Body of pancreas (tissue), 4 donors: ENCODE measurements at regions not wholly inside any gene's neighbourhood (a gene's known extent, or its start where the extent isn't known, plus 50 kb on each side); places are given as distances from the start of the nearest gene placed in this dataset.

Experiments used
- ATAC-seq: fragments of 150-250 bp; one replicate; pipeline ENCODE4 v1.9.1; 2016
- DNase-seq, 4 donors: peaks; one replicate each; pipeline ENCODE4 v3.0.0-alpha.2; 2019
- H3K27ac ChIP-seq, 4 donors: fragments of 200-600 bp; sonication (generic); 1 replicate in 3 of 4; 2 replicates in 1 of 4; pipeline versions ENCODE4 v1.5.1 to v1.6.1; 2016 to 2019; ENCODE audit warnings: mild to moderate bottlenecking in 1 of 4, mixed read lengths in 1 of 4, moderate library complexity in 1 of 4
- H3K27me3 ChIP-seq, 2 donors: fragments of 200-600 bp; sonication (generic); one replicate each; pipeline ENCODE4 v1.6.0; 2016; ENCODE audit warnings: mild to moderate bottlenecking in 1 of 2
- H3K36me3 ChIP-seq, 2 donors: fragments of 200-600 bp; sonication (generic); replicated peaks in 1 of 2; 2 replicates each; pipeline ENCODE4 v1.5.1; 2016; ENCODE audit warnings: low read depth in 2 of 2; ENCODE audit not compliant: insufficient read depth in 1 of 2
- H3K4me1 ChIP-seq: fragments of 200-600 bp; sonication (generic); one replicate; pipeline ENCODE4 v1.6.0; 2016
- H3K4me3 ChIP-seq, 2 donors: fragments of 200-600 bp; sonication (generic); 1 replicate in 1 of 2; 2 replicates in 1 of 2; pipeline ENCODE4 v1.5.1; 2016 to 2019
- H3K9me3 ChIP-seq, 3 donors: fragments of 200-600 bp; sonication (generic); 1 replicate in 2 of 3; 2 replicates in 1 of 3; pipeline ENCODE4 v1.5.1; 2016
- CTCF ChIP-seq, 7 experiments: fragments of 450-650 bp in 4 of 7; fragments of 200-600 bp in 3 of 7; sonication (generic) in 3 of 7; IDR thresholded peaks; one replicate each; pipeline ENCODE4 v1.5.1; 2016 to 2019; ENCODE audit warnings: antibody characterized with exemption in 7 of 7
- POLR2A ChIP-seq, 3 donors: fragments of 450-650 bp; IDR thresholded peaks; one replicate each; pipeline ENCODE4 v1.6.1; 2016; ENCODE audit warnings: antibody characterized with exemption in 3 of 3, mild to moderate bottlenecking in 2 of 3
- WGBS, 2 donors: methylation state at CpG; one replicate each; pipeline ENCODE4 v1.1.5; 2017; 5-methylcytosine and 5-hydroxymethylcytosine counted together
- intact Hi-C: fragments of 100-400 bp; cut with DNase I; formaldehyde crosslinking; loops from one replicate; pipeline ENCODE4 v1.15.1; 2023

- WGBS, 2 donors: 71 to 72% methylated on average over 9 to 13 of the region's 13 CpGs
- TF ChIP-seq POLR2A (IDR thresholded peaks at IDR 0.05): no peak
- Histone ChIP-seq H3K4me3 (no peak overlapping the region), H3K9me3 (no peaks in the 10 kb centered on the region), H3K27me3 (no peaks in the 10 kb centered on the region), H3K36me3 (no peaks in the 10 kb centered on the region), H3K27ac (no peak overlapping the region), H3K4me1 (no peaks in the 10 kb centered on the region)
- DNase-seq: no peak
- intact Hi-C loops: no loop called here
- ATAC-seq: no peak
These were observed 150.0 kb upstream of the CST7 start for GRCh38 chr20:24798930-24799705.

- intact Hi-C loops: loop anchor here (10.0 kb wide), 1 partner anchor 55 kb away; no protein-coding TSS in a partner anchor
- DNase-seq: no peak
- H3K9me3 ChIP-seq: no peaks in the 10 kb centered on the region
- no peaks in the 10 kb centered on the region for H3K27me3 ChIP-seq
- no peaks in the 10 kb centered on the region for H3K4me1 ChIP-seq
- no peak overlapping the region for H3K4me3 ChIP-seq
- 59 to 74% methylated on average over 9 to 12 of the region's 12 CpGs for WGBS, 2 donors
- no peak for ATAC-seq
- H3K36me3 ChIP-seq: no peaks in the 10 kb centered on the region
- TF ChIP-seq CTCF (IDR thresholded peaks at IDR 0.05): no peak
- TF ChIP-seq POLR2A (IDR thresholded peaks at IDR 0.05): no peak
- H3K27ac ChIP-seq: no peak overlapping the region
These were observed 149.0 kb upstream of the CST7 start for GRCh38 chr20:24799971-24800580.

GRCh38 chr20:24802286-24802820 is 146.7 kb upstream of the CST7 start:
- WGBS, 2 donors: 68 to 80% methylated on average over 9 to 11 of the region's 11 CpGs
- DNase-seq (no peak), ATAC-seq (no peak)
- Histone ChIP-seq H3K4me1 (no peaks in the 10 kb centered on the region), H3K9me3 (no peaks in the 10 kb centered on the region), H3K36me3 (no peaks in the 10 kb centered on the region), H3K4me3 (no peak overlapping the region), H3K27ac (no peak overlapping the region), H3K27me3 (no peaks in the 10 kb centered on the region)
- intact Hi-C loops: loop anchor here (10.0 kb wide), 1 partner anchor 52 kb away; no protein-coding TSS in a partner anchor
- TF ChIP-seq CTCF (IDR thresholded peaks at IDR 0.05) (no peak), POLR2A (IDR thresholded peaks at IDR 0.05) (no peak)

GRCh38 chr20:24804481-24805206 is 144.4 kb upstream of the CST7 start:
- H3K9me3 ChIP-seq: no peaks in the 10 kb centered on the region
- ATAC-seq (no peak), DNase-seq (no peak)
- H3K27ac ChIP-seq: no peak overlapping the region
- intact Hi-C loops: loop anchor here (10.0 kb wide), 1 partner anchor 50 kb away; no protein-coding TSS in a partner anchor
- H3K4me3 ChIP-seq: no peak overlapping the region
- H3K27me3 ChIP-seq: no peaks in the 10 kb centered on the region
- H3K4me1 ChIP-seq: no peaks in the 10 kb centered on the region
- no peaks in the 10 kb centered on the region for H3K36me3 ChIP-seq
- WGBS, 2 donors: 79% methylated on average over 14 to 16 of the region's 16 CpGs
- no peak for TF ChIP-seq CTCF (IDR thresholded peaks at IDR 0.05)
- no peak for TF ChIP-seq POLR2A (IDR thresholded peaks at IDR 0.05)
